ENCODE measurements at regions not wholly inside any gene's neighbourhood (a gene's known extent, or its start where the extent isn't known, plus 50 kb on each side); places are given as distances from the start of the nearest gene placed in this dataset.

GRCh38 chr11:70775386-70776075 lies 377.2 kb downstream of the CTTN start (continued):
- TF ChIP-seq ETS1 (IDR thresholded peaks at IDR 0.05), result no peak
- no peak for TF ChIP-seq EZH2 (IDR thresholded peaks at IDR 0.05; ENCODE audit: low read depth, unreplicated experiment)
- TF ChIP-seq EZH2phosphoT487 (IDR thresholded peaks at IDR 0.05; ENCODE audit: unreplicated experiment), result no peak
- TF ChIP-seq POLR2AphosphoS5 (IDR thresholded peaks at IDR 0.05; ENCODE audit: low read depth), result no peak
- no peak for TF ChIP-seq REST (IDR thresholded peaks at IDR 0.05; ENCODE audit: unreplicated experiment)
- no peak for TF ChIP-seq STAT1 (IDR thresholded peaks at IDR 0.05; ENCODE audit: unreplicated experiment)
- TF ChIP-seq ZNF331 (CRISPR knock-in tag; IDR thresholded peaks at IDR 0.05; ENCODE audit: low read depth), result no peak
- TF ChIP-seq ZNF114 (CRISPR knock-in tag; IDR thresholded peaks at IDR 0.05), result no peak

GRCh38 chr11:70776914-70777532 lies 378.7 kb downstream of the CTTN start:
- Histone ChIP-seq H3K27me3 (ENCODE audit: insufficient read depth) (no peaks in the 10 kb centered on the region), H3K9me2 (ENCODE audit: insufficient read depth) (no peaks in the 10 kb centered on the region), H3K79me2 (replicated peaks; ENCODE audit: insufficient read depth) (no peaks in the 10 kb centered on the region), H3K27ac (ENCODE audit: low read depth) (no peak overlapping the region), H2AFZ (no peak overlapping the region), H3K4me1 (ENCODE audit: insufficient read depth) (no peaks in the 10 kb centered on the region), H3K4me2 (no peak overlapping the region), H4K20me1 (replicated peaks; ENCODE audit: insufficient read depth) (no peaks in the 10 kb centered on the region), H3K36me3 (ENCODE audit: insufficient read depth) (no peaks in the 10 kb centered on the region), H3K4me3 (no peak overlapping the region), H3F3A (replicated peaks; ENCODE audit: low read depth) (no peaks in the 10 kb centered on the region)
- Mint-ChIP-seq H3K9me3 (peaks cover 8% of the 10 kb centered on the region; the same call in 2 of the 3 replicates), H3K36me3 (ENCODE audit: low read depth) (peaks cover 12% of the 10 kb centered on the region), H3K27me3 (ENCODE audit: insufficient read depth, low read depth, poor library complexity) (no peaks in the 10 kb centered on the region), H3K27ac (no peak overlapping the region), H3K4me3 (no peak overlapping the region), H3K4me1 (peaks cover 10% of the 10 kb centered on the region; the same call in 2 of the 3 replicates)
- DNase-seq (ENCODE audit: low spot score) (no peak), ATAC-seq (no peak)
- TF ChIP-seq ETS1 (IDR thresholded peaks at IDR 0.05), result no peak
- no peak for TF ChIP-seq CREB1 (CRISPR knock-in tag; IDR thresholded peaks at IDR 0.05; ENCODE audit: low read depth)
- no peak for TF ChIP-seq POLR2AphosphoS5 (IDR thresholded peaks at IDR 0.05; ENCODE audit: low read depth)
- no peak for TF ChIP-seq ZNF331 (CRISPR knock-in tag; IDR thresholded peaks at IDR 0.05; ENCODE audit: low read depth)
- TF ChIP-seq EZH2phosphoT487 (IDR thresholded peaks at IDR 0.05; ENCODE audit: unreplicated experiment), result no peak
- TF ChIP-seq EZH2 (IDR thresholded peaks at IDR 0.05; ENCODE audit: low read depth, unreplicated experiment), result no peak
- no peak for TF ChIP-seq JUNB (IDR thresholded peaks at IDR 0.05; ENCODE audit: unreplicated experiment)

All from GM23338 (cell line).